NCI-H748 (cell line): ENCODE measurements at regions not wholly inside any gene's neighbourhood (a gene's known extent, or its start where the extent isn't known, plus 50 kb on each side); places are given as distances from the start of the nearest gene placed in this dataset.
"Not testable (repeated sequence)": the region's sequence is repeated elsewhere in the genome, so short reads cannot be mapped to it uniquely, and the experiment has no call there.

ENCODE experiments used
- DNase-seq: peaks from one replicate; lab custom pipeline; 2025; ENCODE audit not compliant: unreplicated experiment; lab: John Stamatoyannopoulos, UW

GRCh38 chr14:65834051-65834450 is 421.5 kb downstream of the FUT8 start:
- DNase-seq: no peak

DNA sequence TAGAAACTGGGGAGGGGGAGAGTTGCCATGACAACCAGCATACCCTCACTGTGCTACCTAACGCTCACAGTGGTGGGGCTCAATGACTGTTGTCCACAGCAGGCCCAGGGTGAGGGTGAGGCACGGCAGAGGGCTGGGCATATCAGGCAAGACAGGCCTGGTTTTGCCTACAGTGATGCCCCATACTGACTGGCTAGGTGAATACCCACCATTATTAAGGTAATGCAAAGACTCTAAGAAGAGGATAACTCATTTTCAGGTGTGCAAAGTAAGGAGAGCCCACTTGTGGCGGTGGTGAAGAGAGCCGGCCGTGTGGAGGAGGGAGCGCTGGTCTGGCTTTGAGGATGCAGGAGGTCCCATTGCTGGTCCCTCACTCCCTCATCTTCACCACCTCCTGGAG is 422.3 kb downstream of the FUT8 start:
- no peak for DNase-seq

DNA sequence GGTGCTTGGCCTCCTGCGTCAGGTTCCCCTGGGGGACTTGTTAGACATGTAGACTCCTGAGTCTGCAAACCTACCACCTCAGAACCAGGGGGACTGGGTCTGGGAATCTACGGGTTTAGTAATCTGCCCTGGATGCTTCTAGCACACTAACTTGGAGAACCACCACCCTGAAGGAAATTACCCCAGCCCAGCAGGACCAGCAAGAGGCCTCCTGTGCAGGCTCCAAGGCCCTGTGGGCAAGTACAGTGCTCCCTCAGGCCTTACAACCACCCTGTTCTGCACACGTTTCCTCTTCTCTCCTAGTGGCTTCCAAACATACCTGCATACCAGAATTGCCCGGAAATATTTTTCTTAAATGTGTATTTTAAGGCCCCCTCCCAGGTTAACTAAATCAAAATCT is 423.0 kb downstream of the FUT8 start:
- no peak for DNase-seq

DNA sequence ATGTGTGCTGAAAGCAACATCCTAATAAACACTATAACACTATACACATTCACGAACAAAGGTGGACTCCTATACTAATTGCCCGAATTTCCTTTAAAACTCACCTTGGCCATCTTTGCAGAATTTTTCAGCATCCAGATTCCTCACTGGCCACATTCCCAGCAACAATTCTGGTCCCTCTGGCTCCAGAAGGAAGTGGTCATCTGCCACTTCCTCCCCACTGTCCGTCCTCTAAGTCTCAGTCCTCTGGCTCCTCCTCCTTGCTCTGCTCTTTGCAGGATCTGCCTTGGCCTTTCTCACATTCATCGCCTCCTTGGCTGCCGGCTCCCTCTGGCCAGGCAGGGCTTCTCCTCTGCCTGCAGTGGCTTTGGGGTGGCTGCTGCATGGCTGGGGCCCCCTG is 426.0 kb downstream of the FUT8 start:
- no peak for DNase-seq

DNA sequence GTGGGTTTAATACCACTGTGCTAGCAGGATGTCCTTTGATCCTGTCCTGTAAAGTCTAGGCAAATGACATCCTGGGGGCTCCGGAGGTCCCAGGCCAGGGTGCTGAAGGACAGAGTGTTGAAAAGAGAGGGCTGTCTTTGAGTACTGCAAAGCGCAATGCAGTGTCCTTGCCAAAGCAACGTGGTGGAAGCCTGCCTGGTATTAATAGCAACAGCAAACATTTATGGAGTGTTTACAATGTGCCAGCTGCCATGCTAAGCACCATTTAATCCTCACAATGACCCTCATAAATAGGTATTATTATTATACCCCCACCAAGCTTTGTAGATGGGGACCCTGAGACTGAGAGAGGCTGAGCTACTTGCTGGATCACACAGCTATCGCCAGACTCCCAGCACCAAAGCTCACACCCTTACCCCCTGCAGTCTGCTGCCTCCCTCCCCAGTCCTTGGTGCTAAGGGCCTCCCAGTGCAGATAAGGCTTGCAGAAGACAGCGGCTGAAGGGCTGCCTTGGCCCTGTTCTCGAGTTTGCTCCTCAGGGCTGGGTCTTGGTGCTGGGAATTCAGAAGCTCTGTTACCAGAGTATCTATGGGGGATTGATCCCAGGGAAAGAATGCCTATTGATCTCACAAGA is 427.7 kb downstream of the FUT8 start:
- DNase-seq: peak; percentile 97

- DNase-seq: peak; percentile 68
Measured at GRCh38 chr14:65840786-65841185, 428.3 kb downstream of the FUT8 start.

- peak; percentile 83 for DNase-seq
Measured at GRCh38 chr14:65846196-65846868, 433.8 kb downstream of the FUT8 start.

DNA sequence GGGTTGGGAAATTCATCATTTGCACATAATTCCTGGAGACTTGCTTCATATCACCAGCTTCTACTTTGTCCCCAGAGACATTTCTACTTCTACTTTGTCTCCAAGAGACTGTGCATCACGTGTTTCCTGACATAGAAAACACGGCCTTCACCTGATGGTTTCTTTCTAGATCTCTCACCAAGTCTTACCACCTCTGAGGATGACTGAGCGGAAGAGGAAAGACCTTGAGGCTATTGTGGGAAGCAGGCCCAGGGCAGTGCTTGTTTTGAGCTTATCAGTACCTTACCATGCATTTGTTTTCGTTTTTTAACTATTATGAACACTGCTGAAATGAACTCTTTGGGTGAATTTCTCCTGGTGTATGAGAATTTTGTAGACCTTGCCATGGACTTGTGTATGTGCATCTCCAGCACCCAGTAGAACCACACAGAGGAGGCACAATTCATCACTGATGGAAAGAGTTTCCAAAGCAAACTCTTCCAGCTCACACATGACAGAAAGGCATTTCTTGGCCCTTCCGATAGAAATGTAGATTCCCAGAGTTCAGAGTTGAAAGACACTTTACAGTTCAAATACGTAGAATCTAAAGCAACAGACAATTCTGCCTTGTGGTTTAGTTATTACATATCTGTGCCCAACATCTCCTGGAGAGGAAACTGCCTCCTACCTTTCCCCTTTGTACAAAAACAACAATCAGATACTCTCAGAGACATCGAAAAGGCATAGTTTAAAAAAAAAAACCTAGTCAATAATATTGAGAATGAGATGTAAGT is 434.7 kb downstream of the FUT8 start:
- no peak for DNase-seq

DNA sequence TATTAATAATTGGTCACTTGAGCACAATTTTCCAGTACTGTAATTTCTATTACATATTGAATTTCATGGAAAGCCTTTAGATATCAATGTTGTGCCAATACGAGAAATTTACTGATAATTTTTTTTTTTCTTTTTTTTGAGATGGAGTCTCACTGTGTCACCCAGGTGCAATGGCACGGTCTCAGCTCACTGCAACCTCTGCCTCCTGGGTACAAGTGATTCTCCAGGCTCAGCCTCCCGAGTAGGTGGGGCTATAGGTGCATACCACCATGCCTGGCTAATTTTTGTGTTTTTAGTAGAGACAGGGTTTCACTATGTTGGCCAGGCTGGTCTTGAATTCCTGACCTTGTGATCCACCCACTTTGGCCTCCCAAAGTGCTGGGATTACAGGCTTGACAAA is 435.4 kb downstream of the FUT8 start:
- not testable (repeated sequence) for DNase-seq

GRCh38 chr14:65849091-65849490 is 436.6 kb downstream of the FUT8 start:
- peak; percentile 13 for DNase-seq

DNA sequence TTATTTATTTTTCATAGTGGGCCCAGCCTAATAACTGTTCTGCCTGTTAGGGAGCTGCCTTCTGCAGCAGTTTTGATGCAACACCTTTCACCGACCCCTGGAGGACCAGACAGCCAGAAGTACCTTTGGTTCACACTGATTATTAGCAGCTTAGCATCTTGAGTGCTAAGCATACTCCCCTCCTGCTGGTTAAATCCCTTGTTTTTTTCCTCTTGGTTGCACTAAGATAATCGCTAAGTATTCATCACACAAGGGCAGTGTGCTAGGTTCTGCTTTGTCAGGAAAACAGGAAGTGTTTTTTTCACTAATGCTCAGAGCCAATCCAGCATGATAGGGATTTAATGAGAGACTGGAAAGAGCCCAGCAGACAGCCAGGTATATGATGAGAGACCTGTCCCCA is 437.0 kb downstream of the FUT8 start:
- DNase-seq: peak; percentile 76

DNA sequence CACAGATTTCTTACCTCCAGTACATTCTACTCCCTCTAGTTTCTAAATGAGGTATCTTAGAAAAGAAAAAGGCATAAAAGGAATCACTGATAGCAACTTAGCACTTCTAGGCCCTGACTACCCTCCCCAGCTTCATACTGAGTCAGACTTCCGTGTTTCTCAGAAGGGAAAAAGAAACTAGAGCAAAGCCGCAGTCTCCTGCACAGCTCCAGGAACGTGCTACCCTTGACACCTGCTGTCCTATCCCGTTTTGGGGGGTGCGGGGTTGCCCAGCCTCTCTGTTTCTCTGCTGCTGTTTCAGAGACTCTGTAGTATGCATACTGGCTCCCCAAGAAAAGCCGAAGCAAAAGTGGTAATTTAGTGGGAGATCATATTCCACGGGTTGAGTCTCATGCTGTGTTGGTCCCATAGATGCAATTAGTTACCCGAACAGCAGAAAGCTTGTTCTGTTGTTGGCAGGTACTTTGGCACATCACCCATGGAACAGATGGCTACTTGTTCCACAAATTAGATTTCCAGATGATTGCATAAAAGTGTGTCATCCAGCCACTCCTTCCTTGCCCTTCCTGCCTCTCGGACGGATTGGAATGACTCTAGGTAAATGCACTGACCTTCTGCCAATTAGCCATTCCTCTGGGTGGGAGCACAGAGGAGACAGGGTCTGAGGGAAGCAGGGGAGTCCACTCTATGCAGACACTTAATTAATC is 438.1 kb downstream of the FUT8 start:
- peak; percentile 44 for DNase-seq

- no peak for DNase-seq
Measured at GRCh38 chr14:65852689-65853088, 440.2 kb downstream of the FUT8 start.

- DNase-seq: no peak
Measured at GRCh38 chr14:65853407-65853955, 441.0 kb downstream of the FUT8 start.

- no peak for DNase-seq
Measured at GRCh38 chr14:65854215-65854614, 441.7 kb downstream of the FUT8 start.

DNA sequence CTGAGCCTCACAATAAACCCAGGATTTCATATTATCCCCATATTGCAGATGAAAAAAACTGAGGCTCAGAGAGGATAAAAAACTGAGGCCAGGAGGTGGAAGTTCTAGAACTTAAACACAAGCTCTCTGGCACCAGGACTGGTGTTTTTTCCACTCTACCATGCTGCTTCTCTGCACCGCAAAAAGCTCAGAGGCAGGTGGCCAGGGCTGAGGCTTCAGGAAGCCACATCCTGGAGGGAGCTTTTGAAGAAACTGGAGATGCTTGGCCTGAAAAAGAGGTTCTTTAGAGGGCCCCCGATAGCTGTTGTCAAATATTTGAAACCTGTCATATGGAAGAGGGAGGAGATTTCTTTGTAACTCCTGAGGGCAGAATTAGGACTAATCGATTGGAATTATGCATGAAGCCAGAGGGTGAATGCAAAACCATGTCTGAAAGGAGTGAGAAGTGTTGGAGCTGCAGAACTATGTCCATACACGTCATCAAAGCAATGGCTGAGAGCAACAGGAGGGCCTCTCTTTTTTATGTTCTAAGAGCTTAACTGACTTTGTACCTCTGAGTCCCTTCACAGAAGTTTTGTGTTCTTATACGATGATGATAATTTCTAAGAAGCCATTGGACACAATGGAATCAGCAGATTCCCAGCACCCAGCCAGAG is 448.6 kb downstream of the FUT8 start:
- DNase-seq: no peak

- no peak for DNase-seq
Measured at GRCh38 chr14:65864549-65864948, 452.0 kb downstream of the FUT8 start.

DNA sequence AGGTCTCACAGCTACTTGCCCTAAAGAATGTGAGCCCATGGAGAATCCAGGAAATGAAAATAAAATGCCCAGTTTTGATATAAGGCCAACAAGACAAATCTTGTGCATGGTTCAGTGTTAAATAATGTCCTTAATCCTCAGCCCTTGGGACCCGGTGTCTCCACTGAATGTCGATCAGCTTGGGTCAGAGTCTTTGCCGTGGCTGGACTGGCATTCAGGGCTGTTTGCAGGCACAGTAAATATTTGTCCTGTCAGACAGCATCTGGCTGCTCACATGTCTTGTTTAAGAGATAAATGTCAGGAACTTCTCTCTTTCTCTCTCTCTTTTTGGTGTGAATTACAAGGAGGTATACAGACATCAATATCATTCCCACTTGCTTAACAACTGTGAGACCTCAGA is 452.5 kb downstream of the FUT8 start:
- peak; percentile 65 for DNase-seq

- no peak for DNase-seq
Measured at GRCh38 chr14:65866448-65866847, 453.9 kb downstream of the FUT8 start.

DNA sequence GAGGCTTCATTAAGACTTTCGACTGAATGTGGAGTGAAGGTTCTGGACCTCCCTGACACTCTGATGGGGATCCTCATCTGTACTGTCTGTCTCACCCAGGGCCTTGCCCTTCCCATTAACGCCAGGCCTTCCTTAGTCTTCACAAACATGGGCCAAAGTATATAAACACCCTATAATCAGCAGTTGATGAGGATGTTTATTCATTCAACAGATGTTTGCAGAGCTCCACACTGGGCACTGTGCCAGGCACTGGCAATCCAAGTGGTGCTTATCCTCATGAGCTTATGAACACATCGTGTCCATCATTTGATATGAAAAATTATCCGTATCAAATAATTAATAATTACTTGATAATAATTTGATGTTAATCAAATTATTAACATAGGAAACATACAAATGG is 454.4 kb downstream of the FUT8 start:
- DNase-seq: peak; percentile 98

DNA sequence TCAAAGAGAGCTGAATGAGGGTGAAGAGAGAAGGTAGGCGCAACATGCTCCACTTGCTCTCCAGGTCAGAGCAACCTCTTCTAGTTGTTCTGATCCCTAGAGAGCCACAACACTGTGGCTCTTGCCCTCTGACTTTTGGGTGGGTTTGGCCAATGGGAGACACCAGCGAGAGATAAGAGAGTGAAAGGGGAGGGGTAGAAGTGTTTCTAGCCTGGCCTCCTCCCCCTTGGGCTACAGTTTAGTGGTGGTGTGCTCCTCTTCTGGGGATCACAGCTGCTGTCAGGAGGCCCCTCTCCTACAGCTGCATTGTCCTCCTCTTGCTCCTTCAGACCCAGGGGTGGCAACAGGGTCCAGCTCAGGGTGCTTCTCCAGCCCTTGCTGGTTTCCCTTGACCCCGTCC is 454.8 kb downstream of the FUT8 start:
- DNase-seq: peak; percentile 82
